Activated CD8-positive, alpha-beta memory T cell treated with anti-CD3 and anti-CD28 coated beads, Interleukin-2, amount 50 U/mL, for 1 hour (primary cell): ENCODE measurements at regions not wholly inside any gene's neighbourhood (a gene's known extent, or its start where the extent isn't known, plus 50 kb on each side); places are given as distances from the start of the nearest gene placed in this dataset.
"Not testable (repeated sequence)": the region's sequence is repeated elsewhere in the genome, so short reads cannot be mapped to it uniquely, and the experiment has no call there.

Experiments
- DNase-seq: peaks from one replicate; pipeline ENCODE4 v3.0.0-alpha.2; 2020; ENCODE audit errors: extremely low read depth

GRCh38 chr3:43236008-43236407 is 50.3 kb upstream of the SNRK start:
- no peak for DNase-seq

GRCh38 chr3:43233062-43233461 is 53.3 kb upstream of the SNRK start:
- no peak for DNase-seq

GRCh38 chr3:43231276-43232000 is 54.9 kb upstream of the SNRK start:
- no peak for DNase-seq

GRCh38 chr3:43229865-43230264 is 56.5 kb upstream of the SNRK start:
- DNase-seq, result not testable (repeated sequence)

- not testable (repeated sequence) for DNase-seq
Measured at GRCh38 chr3:43227685-43228084, 58.7 kb upstream of the SNRK start.

- DNase-seq, result no peak
Measured at GRCh38 chr3:43224405-43225073, 61.8 kb upstream of the SNRK start.

GRCh38 chr3:43223670-43224364 is 62.5 kb upstream of the SNRK start:
- DNase-seq, result no peak

GRCh38 chr3:43222590-43222989 is 63.8 kb upstream of the SNRK start:
- no peak for DNase-seq

- no peak for DNase-seq
Measured at GRCh38 chr3:43221076-43221475, 65.3 kb upstream of the SNRK start.

- DNase-seq, result no peak
Measured at GRCh38 chr3:43219616-43220015, 66.7 kb upstream of the SNRK start.

GRCh38 chr3:43218921-43219320 is 67.4 kb upstream of the SNRK start:
- DNase-seq, result no peak

GRCh38 chr3:43218156-43218555 is 68.2 kb upstream of the SNRK start:
- DNase-seq, result no peak

- no peak for DNase-seq
Measured at GRCh38 chr3:43217633-43218032, 68.7 kb upstream of the SNRK start.

- DNase-seq, result no peak
Measured at GRCh38 chr3:43217206-43217605, 69.1 kb upstream of the SNRK start.

GRCh38 chr3:43215663-43216275 is 70.6 kb upstream of the SNRK start:
- no peak for DNase-seq

- DNase-seq, result no peak
Measured at GRCh38 chr3:43215138-43215537, 71.2 kb upstream of the SNRK start.

GRCh38 chr3:43214616-43215015 is 71.7 kb upstream of the SNRK start:
- DNase-seq, result no peak

GRCh38 chr3:43213631-43214030 is 72.7 kb upstream of the SNRK start:
- DNase-seq, result no peak

GRCh38 chr3:43212914-43213611 is 73.3 kb upstream of the SNRK start:
- DNase-seq, result no peak

GRCh38 chr3:43211681-43212080 is 74.7 kb upstream of the SNRK start:
- no peak for DNase-seq

GRCh38 chr3:43210049-43211027 is 76.0 kb upstream of the SNRK start:
- no peak for DNase-seq
